ENCODE measurements at regions not wholly inside any gene's neighbourhood (a gene's known extent, or its start where the extent isn't known, plus 50 kb on each side); places are given as distances from the start of the nearest gene placed in this dataset.

DNA sequence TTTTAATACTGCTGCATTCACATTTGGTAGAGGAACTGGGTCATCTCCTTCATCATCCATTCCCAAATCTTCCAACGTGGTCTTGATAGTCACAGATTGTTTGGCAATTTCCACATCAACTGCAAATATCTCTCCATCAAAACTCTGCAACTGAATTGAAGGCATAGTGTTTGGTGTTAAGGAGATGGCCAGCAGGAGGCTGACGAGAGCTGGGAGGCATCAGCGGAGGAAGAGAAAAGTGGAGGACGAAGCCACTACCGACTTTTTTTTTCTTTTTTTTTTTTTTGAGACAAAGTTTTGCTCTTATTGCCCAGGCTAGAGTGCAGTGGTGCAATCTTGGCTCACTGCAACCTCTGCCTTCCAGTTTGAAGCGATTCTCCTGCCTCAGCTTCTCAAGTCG lies 205.0 kb upstream of the KCTD7 start:
- TF ChIP-seq, protein P1, sequence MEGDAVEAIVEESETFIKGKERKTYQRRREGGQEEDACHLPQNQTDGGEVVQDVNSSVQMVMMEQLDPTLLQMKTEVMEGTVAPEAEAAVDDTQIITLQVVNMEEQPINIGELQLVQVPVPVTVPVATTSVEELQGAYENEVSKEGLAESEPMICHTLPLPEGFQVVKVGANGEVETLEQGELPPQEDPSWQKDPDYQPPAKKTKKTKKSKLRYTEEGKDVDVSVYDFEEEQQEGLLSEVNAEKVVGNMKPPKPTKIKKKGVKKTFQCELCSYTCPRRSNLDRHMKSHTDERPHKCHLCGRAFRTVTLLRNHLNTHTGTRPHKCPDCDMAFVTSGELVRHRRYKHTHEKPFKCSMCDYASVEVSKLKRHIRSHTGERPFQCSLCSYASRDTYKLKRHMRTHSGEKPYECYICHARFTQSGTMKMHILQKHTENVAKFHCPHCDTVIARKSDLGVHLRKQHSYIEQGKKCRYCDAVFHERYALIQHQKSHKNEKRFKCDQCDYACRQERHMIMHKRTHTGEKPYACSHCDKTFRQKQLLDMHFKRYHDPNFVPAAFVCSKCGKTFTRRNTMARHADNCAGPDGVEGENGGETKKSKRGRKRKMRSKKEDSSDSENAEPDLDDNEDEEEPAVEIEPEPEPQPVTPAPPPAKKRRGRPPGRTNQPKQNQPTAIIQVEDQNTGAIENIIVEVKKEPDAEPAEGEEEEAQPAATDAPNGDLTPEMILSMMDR (IDR thresholded peaks at IDR 0.05), result no peak
- no peaks in the 10 kb centered on the region for H3K4me1 Mint-ChIP-seq (ENCODE audit: unreplicated experiment)
- no peaks in the 10 kb centered on the region for H3K27me3 Mint-ChIP-seq (ENCODE audit: unreplicated experiment)
- no peaks in the 10 kb centered on the region for H3K9me3 Mint-ChIP-seq (ENCODE audit: unreplicated experiment)
- no peak for DNase-seq (ENCODE audit: extremely low spot score, unreplicated experiment)
- peaks cover 28% of the 10 kb centered on the region for H3K36me3 Mint-ChIP-seq (ENCODE audit: unreplicated experiment)
- no peak overlapping the region for H3K4me3 Mint-ChIP-seq (ENCODE audit: unreplicated experiment)
- no peak overlapping the region for H3K27ac Mint-ChIP-seq (ENCODE audit: unreplicated experiment)

DNA sequence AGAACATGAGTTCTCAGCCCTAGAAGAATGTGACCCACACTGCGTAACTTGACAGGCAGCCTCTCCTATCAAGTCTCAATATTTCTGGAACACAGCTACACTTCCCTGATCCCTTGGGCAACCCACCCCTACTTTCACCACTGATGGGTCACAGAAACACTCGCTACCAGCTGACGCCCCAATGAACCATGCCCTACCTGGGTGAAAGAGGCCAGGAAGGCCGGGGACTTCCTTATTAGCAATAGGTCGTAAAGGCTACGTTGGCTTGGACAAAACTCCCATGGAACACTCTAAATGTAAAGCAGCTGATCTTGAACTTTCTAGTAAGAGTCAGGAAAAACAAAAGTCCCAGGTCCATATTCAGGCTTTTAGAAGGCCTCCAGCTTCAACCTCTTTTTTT lies 202.3 kb upstream of the KCTD7 start:
- Mint-ChIP-seq H3K4me1 (ENCODE audit: unreplicated experiment) (no peaks in the 10 kb centered on the region), H3K36me3 (ENCODE audit: unreplicated experiment) (peaks cover 29% of the 10 kb centered on the region), H3K4me3 (ENCODE audit: unreplicated experiment) (no peak overlapping the region), H3K9me3 (ENCODE audit: unreplicated experiment) (no peaks in the 10 kb centered on the region), H3K27ac (ENCODE audit: unreplicated experiment) (no peak overlapping the region), H3K27me3 (ENCODE audit: unreplicated experiment) (no peaks in the 10 kb centered on the region)
- TF ChIP-seq, protein P1 (IDR thresholded peaks at IDR 0.05), result no peak
- DNase-seq (ENCODE audit: extremely low spot score, unreplicated experiment), result no peak

DNA sequence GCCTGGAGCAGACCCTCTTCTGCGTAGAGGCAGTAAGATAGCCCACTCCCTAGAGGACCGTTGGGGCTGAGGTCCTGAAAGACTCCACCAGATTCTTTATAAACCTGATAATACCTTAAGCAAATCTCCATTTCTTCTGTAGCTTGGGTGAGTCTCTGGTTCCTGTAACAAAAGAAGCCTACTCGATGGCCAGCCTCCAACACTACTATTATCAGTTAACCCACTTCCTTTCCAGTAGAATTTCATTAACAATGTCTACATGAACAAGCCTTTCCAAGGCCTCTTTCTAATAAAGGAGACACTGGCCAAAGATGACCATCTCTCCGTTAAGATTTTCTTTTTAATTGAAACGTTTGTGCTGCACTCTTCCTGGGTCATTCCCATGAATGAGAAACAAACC lies 201.7 kb upstream of the KCTD7 start:
- Mint-ChIP-seq H3K27ac (ENCODE audit: unreplicated experiment) (no peak overlapping the region), H3K4me3 (ENCODE audit: unreplicated experiment) (no peak overlapping the region), H3K27me3 (ENCODE audit: unreplicated experiment) (no peaks in the 10 kb centered on the region), H3K9me3 (ENCODE audit: unreplicated experiment) (no peaks in the 10 kb centered on the region), H3K4me1 (ENCODE audit: unreplicated experiment) (no peaks in the 10 kb centered on the region), H3K36me3 (ENCODE audit: unreplicated experiment) (peaks cover 29% of the 10 kb centered on the region)
- TF ChIP-seq, protein P1 (IDR thresholded peaks at IDR 0.05), result no peak
- no peak for DNase-seq (ENCODE audit: extremely low spot score, unreplicated experiment)

DNA sequence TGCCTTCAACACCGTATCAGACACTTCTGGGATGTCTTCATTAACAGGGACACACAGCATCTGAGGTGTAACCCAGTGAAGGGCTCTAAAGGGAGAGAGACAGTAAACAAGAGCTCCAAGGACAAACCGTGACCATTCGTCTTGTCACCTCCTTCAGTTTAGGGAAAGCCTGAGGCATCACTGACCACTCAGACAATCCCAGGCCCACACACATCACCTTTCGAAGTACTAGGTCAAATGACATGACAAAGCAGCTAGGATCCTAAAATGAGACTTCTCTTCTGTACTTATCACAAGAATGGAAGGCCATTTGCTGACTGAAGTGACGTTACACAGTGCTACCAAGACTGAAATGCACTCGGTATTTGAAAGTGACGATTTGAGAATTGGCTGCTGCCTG lies 200.7 kb upstream of the KCTD7 start:
- TF ChIP-seq, protein P1 (IDR thresholded peaks at IDR 0.05), result no peak
- DNase-seq (ENCODE audit: extremely low spot score, unreplicated experiment), result no peak
- Mint-ChIP-seq H3K36me3 (ENCODE audit: unreplicated experiment) (peaks cover 29% of the 10 kb centered on the region), H3K4me3 (ENCODE audit: unreplicated experiment) (no peak overlapping the region), H3K9me3 (ENCODE audit: unreplicated experiment) (no peaks in the 10 kb centered on the region), H3K27ac (ENCODE audit: unreplicated experiment) (no peak overlapping the region), H3K27me3 (ENCODE audit: unreplicated experiment) (no peaks in the 10 kb centered on the region), H3K4me1 (ENCODE audit: unreplicated experiment) (no peaks in the 10 kb centered on the region)

DNA sequence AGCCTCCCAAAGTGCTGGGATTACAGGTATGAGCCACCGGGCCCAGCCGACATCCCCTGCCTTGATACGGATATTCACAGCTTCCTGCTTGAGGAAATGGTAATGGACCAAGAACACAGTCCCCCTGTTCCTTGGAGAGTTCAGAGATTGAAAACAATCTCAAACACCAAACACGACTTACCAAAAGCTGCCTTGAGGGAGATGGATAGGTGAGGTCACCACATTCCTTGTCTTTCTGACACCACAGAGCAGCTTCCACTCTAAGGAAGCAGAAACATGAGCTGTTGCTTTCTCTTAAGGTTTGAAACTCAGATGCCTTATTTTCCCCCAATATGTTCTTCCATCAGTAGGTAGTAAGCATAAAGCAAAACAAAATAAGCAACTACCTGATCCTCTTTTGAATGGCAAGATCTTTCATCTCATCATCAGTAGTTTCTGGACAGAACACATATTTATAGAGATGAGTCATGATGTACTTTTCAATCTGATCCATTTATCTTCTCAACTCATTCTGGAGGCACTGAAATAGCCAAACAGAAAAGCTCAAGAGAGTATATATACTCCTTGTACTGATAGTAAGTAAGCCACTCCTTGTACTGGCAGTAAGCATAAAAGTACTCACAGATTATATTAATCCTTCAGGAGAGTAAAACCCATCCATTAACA lies 199.1 kb upstream of the KCTD7 start:
- no peaks in the 10 kb centered on the region for H3K9me3 Mint-ChIP-seq (ENCODE audit: unreplicated experiment)
- no peaks in the 10 kb centered on the region for H3K4me1 Mint-ChIP-seq (ENCODE audit: unreplicated experiment)
- TF ChIP-seq, protein P1 (IDR thresholded peaks at IDR 0.05), result no peak
- H3K36me3 Mint-ChIP-seq (ENCODE audit: unreplicated experiment), result peaks cover 27% of the 10 kb centered on the region
- no peaks in the 10 kb centered on the region for H3K27me3 Mint-ChIP-seq (ENCODE audit: unreplicated experiment)
- no peak overlapping the region for H3K4me3 Mint-ChIP-seq (ENCODE audit: unreplicated experiment)
- no peak overlapping the region for H3K27ac Mint-ChIP-seq (ENCODE audit: unreplicated experiment)
- DNase-seq (ENCODE audit: extremely low spot score, unreplicated experiment), result no peak

Data from osteocyte (in vitro differentiated cells).